Adrenal gland (tissue), 9 donors: ENCODE measurements at regions not wholly inside any gene's neighbourhood (a gene's known extent, or its start where the extent isn't known, plus 50 kb on each side); places are given as distances from the start of the nearest gene placed in this dataset.

Experiments used
- DNase-seq, 7 donors: peaks; one replicate each; pipeline ENCODE4 v3.0.0-alpha.2; 2019 to 2020
- H3K27ac ChIP-seq, 5 donors: fragments of 200-600 bp; sonication (generic) in 4 of 5; 1 replicate in 3 of 5; 2 replicates in 2 of 5; pipeline versions ENCODE4 v1.5.1 to v1.8.0; 2016 to 2020; ENCODE audit warnings: mild to moderate bottlenecking in 1 of 5
- H3K27me3 ChIP-seq: fragments of 200-600 bp; 2 replicates; pipeline ENCODE4 v1.8.0; 2021
- H3K36me3 ChIP-seq, 2 donors: fragments of 200-600 bp; replicated peaks in 1 of 2; 1 replicate in 1 of 2; 2 replicates in 1 of 2; pipeline versions ENCODE4 v1.5.1 to v1.8.0; 2018 to 2022
- H3K4me1 ChIP-seq, 2 donors: fragments of 200-600 bp; replicated peaks in 1 of 2; 1 replicate in 1 of 2; 2 replicates in 1 of 2; pipeline versions ENCODE4 v1.5.1 to v1.8.0; 2018 to 2021
- H3K4me3 ChIP-seq, 4 donors: fragments of 200-600 bp; sonication (generic) in 3 of 4; one replicate each; pipeline ENCODE4 v1.5.1; 2016 to 2018
- H3K9me3 ChIP-seq, 3 donors: fragments of 200-600 bp; sonication (generic) in 1 of 3; replicated peaks in 1 of 3; 1 replicate in 2 of 3; 2 replicates in 1 of 3; pipeline versions ENCODE4 v1.5.1 to v1.8.0; 2016 to 2021
- CTCF ChIP-seq, 6 experiments: fragments of 450-650 bp in 4 of 6; fragments of 200-600 bp in 2 of 6; sonication (generic) in 1 of 6; IDR thresholded peaks; 1 replicate in 5 of 6; 2 replicates in 1 of 6; pipeline versions ENCODE4 v1.5.1 to v1.8.0; 2016 to 2021; ENCODE audit warnings: antibody characterized with exemption in 6 of 6, mild to moderate bottlenecking in 2 of 6, moderate library complexity in 1 of 6
- POLR2A ChIP-seq, 2 donors: fragments of 450-650 bp; IDR thresholded peaks; one replicate each; pipeline ENCODE4 v1.6.1; 2017; ENCODE audit warnings: antibody characterized with exemption in 2 of 2, mild to moderate bottlenecking in 2 of 2, moderate library complexity in 1 of 2
- WGBS, 4 donors: extraction: QIAGEN DNeasy Blood & Tissue Kit in 2 of 4; methylation state at CpG; one replicate each; pipeline versions ENCODE4 v1.1.5 to v1.1.7; 2013 to 2017; 5-methylcytosine and 5-hydroxymethylcytosine counted together
- intact Hi-C, 2 donors: fragments of 100-400 bp; cut with DNase I; formaldehyde crosslinking; loops; one replicate each; pipeline versions ENCODE4 v1.14.1 to v1.15.0; 2022 to 2023
- donor health status: healthy with polysubstance abuse.
- donor health status: Bipolar disorder and iron deficiency.
- donor health status: DM: yes; HTN: yes; CAD: no.
- donor health status: DM: no; HTN: no; CAD: no.
- donor health status: DM: no; HTN: no; CAD: no.

GRCh38 chrX:2640436-2641150, 50.5 kb upstream of the CD99 start:
- Histone ChIP-seq H3K4me3 (no peak overlapping the region), H3K36me3 (no peaks in the 10 kb centered on the region), H3K9me3 (no peaks in the 10 kb centered on the region), H3K4me1 (no peaks in the 10 kb centered on the region), H3K27ac (no peak overlapping the region), H3K27me3 (no peaks in the 10 kb centered on the region)
- intact Hi-C loops, result loop anchor here (5.0 to 10.0 kb wide), 2 partner anchors 177 to 184 kb away; partner anchors contain the start of gene GYG2 (in 1 of the 2)
- 89 to 96% (median 93%) methylated on average over 16 to 19 of the region's 19 CpGs for WGBS, 4 donors
- no peak for DNase-seq
- TF ChIP-seq CTCF (IDR thresholded peaks at IDR 0.05), result no peak
- TF ChIP-seq POLR2A (IDR thresholded peaks at IDR 0.05), result no peak

GRCh38 chrX:2638279-2638678, 52.8 kb upstream of the CD99 start:
- TF ChIP-seq POLR2A (IDR thresholded peaks at IDR 0.05) (no peak), CTCF (IDR thresholded peaks at IDR 0.05) (no peak)
- Histone ChIP-seq H3K4me1 (no peaks in the 10 kb centered on the region), H3K4me3 (no peak overlapping the region), H3K27me3 (no peaks in the 10 kb centered on the region), H3K36me3 (no peaks in the 10 kb centered on the region), H3K9me3 (no peaks in the 10 kb centered on the region), H3K27ac (no peak overlapping the region)
- 80 to 91% (median 88%) methylated on average over 7 of the region's 7 CpGs for WGBS, 4 donors
- intact Hi-C loops, result no loop called here
- DNase-seq, result no peak

- Histone ChIP-seq H3K27me3 (no peaks in the 10 kb centered on the region), H3K9me3 (no peaks in the 10 kb centered on the region), H3K27ac (no peak overlapping the region), H3K4me1 (no peaks in the 10 kb centered on the region), H3K4me3 (no peak overlapping the region), H3K36me3 (no peaks in the 10 kb centered on the region)
- no peak for DNase-seq
- no peak for TF ChIP-seq CTCF (IDR thresholded peaks at IDR 0.05)
- 82 to 90% (median 87%) methylated on average over 3 of the region's 3 CpGs for WGBS, 4 donors
- intact Hi-C loops, result no loop called here
Observed at GRCh38 chrX:2635342-2635741, 55.8 kb upstream of the CD99 start.

- TF ChIP-seq POLR2A (IDR thresholded peaks at IDR 0.05), result no peak
- TF ChIP-seq CTCF (IDR thresholded peaks at IDR 0.05), result no peak
- no peaks in the 10 kb centered on the region for H3K27me3 ChIP-seq
- no peak for DNase-seq
- no peaks in the 10 kb centered on the region for H3K9me3 ChIP-seq
- H3K36me3 ChIP-seq, result no peaks in the 10 kb centered on the region
- WGBS, 4 donors, result 86 to 92% (median 88%) methylated on average over 9 of the region's 9 CpGs
- intact Hi-C loops, result no loop called here
- no peak overlapping the region for H3K4me3 ChIP-seq
- H3K4me1 ChIP-seq, result no peaks in the 10 kb centered on the region
- no peak overlapping the region for H3K27ac ChIP-seq
Observed at GRCh38 chrX:2632533-2633504, 58.3 kb upstream of the CD99 start.
